ENCODE measurements at regions not wholly inside any gene's neighbourhood (a gene's known extent, or its start where the extent isn't known, plus 50 kb on each side); places are given as distances from the start of the nearest gene placed in this dataset.

GRCh38 chrX:99777912-99778311 lies 632.2 kb downstream of the PCDH19 start:
- Histone ChIP-seq H3K27me3 (no peaks in the 10 kb centered on the region), H3K4me3 (no peak overlapping the region), H3K36me3 (no peaks in the 10 kb centered on the region), H3K27ac (no peak overlapping the region), H3K9me3 (ENCODE audit: low read depth) (no peaks in the 10 kb centered on the region), H3K4me1 (ENCODE audit: low read depth) (no peaks in the 10 kb centered on the region)
- no peak for DNase-seq (ENCODE audit: low read depth in 1 of 2, low spot score in 1 of 2)
- TF ChIP-seq CTCF (IDR thresholded peaks at IDR 0.05; ENCODE audit: low read depth, low read length) = no peak

- Histone ChIP-seq H3K4me1 (ENCODE audit: low read depth) (no peaks in the 10 kb centered on the region), H3K27ac (no peak overlapping the region), H3K9me3 (ENCODE audit: low read depth) (no peaks in the 10 kb centered on the region), H3K27me3 (no peaks in the 10 kb centered on the region), H3K4me3 (no peak overlapping the region), H3K36me3 (no peaks in the 10 kb centered on the region)
- DNase-seq (ENCODE audit: low read depth in 1 of 2, low spot score in 1 of 2) = no peak
- TF ChIP-seq CTCF (IDR thresholded peaks at IDR 0.05; ENCODE audit: low read depth, low read length) = no peak
These were observed 648.3 kb downstream of the PCDH19 start for GRCh38 chrX:99761731-99762130.

- Histone ChIP-seq H3K36me3 (no peaks in the 10 kb centered on the region), H3K27ac (no peak overlapping the region), H3K9me3 (ENCODE audit: low read depth) (no peaks in the 10 kb centered on the region), H3K4me3 (no peak overlapping the region), H3K27me3 (no peaks in the 10 kb centered on the region), H3K4me1 (ENCODE audit: low read depth) (no peaks in the 10 kb centered on the region)
- no peak for TF ChIP-seq CTCF (IDR thresholded peaks at IDR 0.05; ENCODE audit: low read depth, low read length)
- no peak for DNase-seq (ENCODE audit: low read depth in 1 of 2, low spot score in 1 of 2)
These were observed 657.3 kb downstream of the PCDH19 start for GRCh38 chrX:99752776-99753175.

GRCh38 chrX:99750721-99751120 lies 659.4 kb downstream of the PCDH19 start:
- no peaks in the 10 kb centered on the region for H3K9me3 ChIP-seq (ENCODE audit: low read depth)
- no peaks in the 10 kb centered on the region for H3K36me3 ChIP-seq
- no peaks in the 10 kb centered on the region for H3K4me1 ChIP-seq (ENCODE audit: low read depth)
- no peak overlapping the region for H3K27ac ChIP-seq
- no peak for DNase-seq (ENCODE audit: low read depth in 1 of 2, low spot score in 1 of 2)
- no peaks in the 10 kb centered on the region for H3K27me3 ChIP-seq
- no peak for TF ChIP-seq CTCF (IDR thresholded peaks at IDR 0.05; ENCODE audit: low read depth, low read length)
- no peak overlapping the region for H3K4me3 ChIP-seq

- no peaks in the 10 kb centered on the region for H3K36me3 ChIP-seq
- TF ChIP-seq CTCF (IDR thresholded peaks at IDR 0.05; ENCODE audit: low read depth, low read length) = no peak
- no peaks in the 10 kb centered on the region for H3K27me3 ChIP-seq
- H3K27ac ChIP-seq = no peak overlapping the region
- DNase-seq (ENCODE audit: low read depth in 1 of 2, low spot score in 1 of 2) = no peak
- H3K4me1 ChIP-seq (ENCODE audit: low read depth) = no peaks in the 10 kb centered on the region
- no peaks in the 10 kb centered on the region for H3K9me3 ChIP-seq (ENCODE audit: low read depth)
- no peak overlapping the region for H3K4me3 ChIP-seq
These were observed 688.0 kb downstream of the PCDH19 start for GRCh38 chrX:99722094-99722493.

GRCh38 chrX:99719140-99719539 lies 690.9 kb downstream of the PCDH19 start:
- Histone ChIP-seq H3K9me3 (ENCODE audit: low read depth) (no peaks in the 10 kb centered on the region), H3K27ac (no peak overlapping the region), H3K36me3 (no peaks in the 10 kb centered on the region), H3K27me3 (no peaks in the 10 kb centered on the region), H3K4me3 (no peak overlapping the region), H3K4me1 (ENCODE audit: low read depth) (no peaks in the 10 kb centered on the region)
- no peak for DNase-seq (ENCODE audit: low read depth in 1 of 2, low spot score in 1 of 2)
- TF ChIP-seq CTCF (IDR thresholded peaks at IDR 0.05; ENCODE audit: low read depth, low read length) = no peak

All from cardiac muscle cell (in vitro differentiated cells and primary cell).